ENCODE measurements at regions not wholly inside any gene's neighbourhood (a gene's known extent, or its start where the extent isn't known, plus 50 kb on each side); places are given as distances from the start of the nearest gene placed in this dataset.

DNA sequence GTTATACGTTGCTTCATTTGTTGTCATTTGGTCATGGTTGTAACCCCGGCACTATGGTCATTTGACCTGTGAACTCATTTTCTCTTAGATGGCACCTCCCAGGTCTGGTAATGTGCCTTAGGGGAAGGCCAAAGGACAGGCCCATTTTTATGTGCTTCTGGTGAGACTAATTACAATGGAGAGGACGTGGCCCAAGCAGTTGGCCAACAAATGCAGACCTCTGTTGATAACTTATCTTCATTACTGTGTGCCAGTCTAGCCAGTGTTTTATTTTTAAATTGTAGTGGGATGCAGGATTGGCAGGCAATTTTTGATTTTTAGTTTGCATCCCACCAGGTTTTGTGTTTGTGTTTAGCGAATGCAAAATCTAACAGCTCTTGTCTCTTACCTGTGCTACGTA is 321.5 kb upstream of the AKR1E2 start:
- TF ChIP-seq, protein P1, sequence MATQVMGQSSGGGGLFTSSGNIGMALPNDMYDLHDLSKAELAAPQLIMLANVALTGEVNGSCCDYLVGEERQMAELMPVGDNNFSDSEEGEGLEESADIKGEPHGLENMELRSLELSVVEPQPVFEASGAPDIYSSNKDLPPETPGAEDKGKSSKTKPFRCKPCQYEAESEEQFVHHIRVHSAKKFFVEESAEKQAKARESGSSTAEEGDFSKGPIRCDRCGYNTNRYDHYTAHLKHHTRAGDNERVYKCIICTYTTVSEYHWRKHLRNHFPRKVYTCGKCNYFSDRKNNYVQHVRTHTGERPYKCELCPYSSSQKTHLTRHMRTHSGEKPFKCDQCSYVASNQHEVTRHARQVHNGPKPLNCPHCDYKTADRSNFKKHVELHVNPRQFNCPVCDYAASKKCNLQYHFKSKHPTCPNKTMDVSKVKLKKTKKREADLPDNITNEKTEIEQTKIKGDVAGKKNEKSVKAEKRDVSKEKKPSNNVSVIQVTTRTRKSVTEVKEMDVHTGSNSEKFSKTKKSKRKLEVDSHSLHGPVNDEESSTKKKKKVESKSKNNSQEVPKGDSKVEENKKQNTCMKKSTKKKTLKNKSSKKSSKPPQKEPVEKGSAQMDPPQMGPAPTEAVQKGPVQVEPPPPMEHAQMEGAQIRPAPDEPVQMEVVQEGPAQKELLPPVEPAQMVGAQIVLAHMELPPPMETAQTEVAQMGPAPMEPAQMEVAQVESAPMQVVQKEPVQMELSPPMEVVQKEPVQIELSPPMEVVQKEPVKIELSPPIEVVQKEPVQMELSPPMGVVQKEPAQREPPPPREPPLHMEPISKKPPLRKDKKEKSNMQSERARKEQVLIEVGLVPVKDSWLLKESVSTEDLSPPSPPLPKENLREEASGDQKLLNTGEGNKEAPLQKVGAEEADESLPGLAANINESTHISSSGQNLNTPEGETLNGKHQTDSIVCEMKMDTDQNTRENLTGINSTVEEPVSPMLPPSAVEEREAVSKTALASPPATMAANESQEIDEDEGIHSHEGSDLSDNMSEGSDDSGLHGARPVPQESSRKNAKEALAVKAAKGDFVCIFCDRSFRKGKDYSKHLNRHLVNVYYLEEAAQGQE (IDR thresholded peaks at IDR 0.05; ENCODE audit: insufficient read depth in 1 of 2, low read depth in 2 of 2, low read length in 1 of 2), result no peak
- TF ChIP-seq, protein P2, sequence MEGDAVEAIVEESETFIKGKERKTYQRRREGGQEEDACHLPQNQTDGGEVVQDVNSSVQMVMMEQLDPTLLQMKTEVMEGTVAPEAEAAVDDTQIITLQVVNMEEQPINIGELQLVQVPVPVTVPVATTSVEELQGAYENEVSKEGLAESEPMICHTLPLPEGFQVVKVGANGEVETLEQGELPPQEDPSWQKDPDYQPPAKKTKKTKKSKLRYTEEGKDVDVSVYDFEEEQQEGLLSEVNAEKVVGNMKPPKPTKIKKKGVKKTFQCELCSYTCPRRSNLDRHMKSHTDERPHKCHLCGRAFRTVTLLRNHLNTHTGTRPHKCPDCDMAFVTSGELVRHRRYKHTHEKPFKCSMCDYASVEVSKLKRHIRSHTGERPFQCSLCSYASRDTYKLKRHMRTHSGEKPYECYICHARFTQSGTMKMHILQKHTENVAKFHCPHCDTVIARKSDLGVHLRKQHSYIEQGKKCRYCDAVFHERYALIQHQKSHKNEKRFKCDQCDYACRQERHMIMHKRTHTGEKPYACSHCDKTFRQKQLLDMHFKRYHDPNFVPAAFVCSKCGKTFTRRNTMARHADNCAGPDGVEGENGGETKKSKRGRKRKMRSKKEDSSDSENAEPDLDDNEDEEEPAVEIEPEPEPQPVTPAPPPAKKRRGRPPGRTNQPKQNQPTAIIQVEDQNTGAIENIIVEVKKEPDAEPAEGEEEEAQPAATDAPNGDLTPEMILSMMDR (IDR thresholded peaks at IDR 0.05), result no peak
- TF ChIP-seq POLR2AphosphoS5 (IDR thresholded peaks at IDR 0.05; ENCODE audit: low read depth, low read length), result no peak
- TF ChIP-seq SIN3A (IDR thresholded peaks at IDR 0.05; ENCODE audit: borderline replicate concordance, insufficient read depth, low read depth, low read length), result no peak

Measured in Panc1 (cell line).